ENCODE measurements at regions not wholly inside any gene's neighbourhood (a gene's known extent, or its start where the extent isn't known, plus 50 kb on each side); places are given as distances from the start of the nearest gene placed in this dataset.
"Not testable (repeated sequence)": the region's sequence is repeated elsewhere in the genome, so short reads cannot be mapped to it uniquely, and the experiment has no call there.

- TF ChIP-seq ZBTB33 (IDR thresholded peaks at IDR 0.05; ENCODE audit: extremely low read depth, insufficient replicate concordance, low read length) (no peak), MAX (IDR thresholded peaks at IDR 0.05) (no peak), CEBPB (IDR thresholded peaks at IDR 0.05; ENCODE audit: low read depth) (no peak)
Measured at GRCh38 chr9:107779731-107780130, 290.2 kb upstream of the KLF4 start (continued).

GRCh38 chr9:107778661-107779060 is 289.1 kb upstream of the KLF4 start:
- ChIA-PET CTCF (no interaction called here), RAD21 (ENCODE audit: low non-redundant PET in 1 of 2, low total read pairs in 2 of 2, uncharacterized antibody in 2 of 2, unreplicated experiment in 2 of 2) (no interaction called here), POLR2A (no interaction called here)
- no peak overlapping the region for H3K4me2 ChIP-seq (ENCODE audit: low read length)
- no peak for DNase-seq (ENCODE audit: low read depth, low spot score)
- H3K4me3 ChIP-seq (replicated peaks in 1 of 2; ENCODE audit: low read depth in 1 of 2, low read length in 2 of 2) = no peak overlapping the region
- no TSS peak for BruUV-seq (replicated peaks)
- H3K27ac ChIP-seq (ENCODE audit: low read depth, low read length) = no peak overlapping the region
- H3K4me1 ChIP-seq (ENCODE audit: control insufficient read depth in 1 of 2, insufficient read depth in 2 of 2, low read length in 2 of 2) = no peaks in the 10 kb centered on the region
- no peak overlapping the region for H2AFZ ChIP-seq (ENCODE audit: low read depth, low read length, poor library complexity, severe bottlenecking)
- H3K36me3 ChIP-seq (ENCODE audit: control insufficient read depth in 1 of 2, insufficient read depth in 2 of 2, low read length in 2 of 2) = no peaks in the 10 kb centered on the region
- H3K79me2 ChIP-seq (ENCODE audit: insufficient read depth, low read length) = no peaks in the 10 kb centered on the region
- H3K27me3 ChIP-seq (ENCODE audit: insufficient read depth, low read length) = no peaks in the 10 kb centered on the region
- H3K9me3 ChIP-seq (ENCODE audit: control insufficient read depth in 1 of 2, insufficient read depth in 1 of 2, low read depth in 1 of 2, low read length in 2 of 2) = no peaks in the 10 kb centered on the region
- ATAC-seq = no peak
- H3K9ac ChIP-seq (ENCODE audit: low read length) = no peak overlapping the region
- intact Hi-C loops (cut with micrococcal nuclease) = no loop called here
- TF ChIP-seq SRF (IDR thresholded peaks at IDR 0.05; ENCODE audit: low read depth) (no peak), EGR1 (IDR thresholded peaks at IDR 0.05; ENCODE audit: low read depth) (no peak), ATF3 (IDR thresholded peaks at IDR 0.05) (no peak), CBX3 (IDR thresholded peaks at IDR 0.05; ENCODE audit: low read depth) (no peak), SIN3A (IDR thresholded peaks at IDR 0.05; ENCODE audit: low read depth) (no peak), TCF7L2 (IDR thresholded peaks at IDR 0.05; ENCODE audit: borderline replicate concordance, extremely low read depth, insufficient read depth, insufficient read length) (no peak)
- H4K20me1 ChIP-seq (ENCODE audit: insufficient read depth) = no peaks in the 10 kb centered on the region
- no peaks in the 10 kb centered on the region for H3K9me2 ChIP-seq (ENCODE audit: insufficient read depth)

GRCh38 chr9:107774099-107774498 is 284.5 kb upstream of the KLF4 start:
- intact Hi-C loops (cut with micrococcal nuclease); RAD21 ChIA-PET (ENCODE audit: low non-redundant PET in 1 of 2, low total read pairs in 2 of 2, uncharacterized antibody in 2 of 2, unreplicated experiment in 2 of 2); BruUV-seq (replicated peaks); ATAC-seq; H3K4me2 ChIP-seq (ENCODE audit: low read length); DNase-seq (ENCODE audit: low read depth, low spot score); H3K9me3 ChIP-seq (ENCODE audit: control insufficient read depth in 1 of 2, insufficient read depth in 1 of 2, low read depth in 1 of 2, low read length in 2 of 2); H3K9me2 ChIP-seq (ENCODE audit: insufficient read depth); CTCF ChIA-PET; H3K4me1 ChIP-seq (ENCODE audit: control insufficient read depth in 1 of 2, insufficient read depth in 2 of 2, low read length in 2 of 2); H3K27me3 ChIP-seq (ENCODE audit: insufficient read depth, low read length); H3K9ac ChIP-seq (ENCODE audit: low read length); H3K79me2 ChIP-seq (ENCODE audit: insufficient read depth, low read length); H2AFZ ChIP-seq (ENCODE audit: low read depth, low read length, poor library complexity, severe bottlenecking); H4K20me1 ChIP-seq (ENCODE audit: insufficient read depth); H3K4me3 ChIP-seq (replicated peaks in 1 of 2; ENCODE audit: low read depth in 1 of 2, low read length in 2 of 2); H3K27ac ChIP-seq (ENCODE audit: low read depth, low read length); H3K36me3 ChIP-seq (ENCODE audit: control insufficient read depth in 1 of 2, insufficient read depth in 2 of 2, low read length in 2 of 2): not testable (repeated sequence)
- POLR2A ChIA-PET = interaction anchor here (1.5 kb wide), 1 partner anchor 19 kb away, joined by 4 read pairs; no protein-coding TSS in a partner anchor

All from HCT116 (cell line).